ENCODE measurements at regions not wholly inside any gene's neighbourhood (a gene's known extent, or its start where the extent isn't known, plus 50 kb on each side); places are given as distances from the start of the nearest gene placed in this dataset.
A peak's percentile ranks its signal among the peaks of the same experiment; 100 is the strongest.

DNA sequence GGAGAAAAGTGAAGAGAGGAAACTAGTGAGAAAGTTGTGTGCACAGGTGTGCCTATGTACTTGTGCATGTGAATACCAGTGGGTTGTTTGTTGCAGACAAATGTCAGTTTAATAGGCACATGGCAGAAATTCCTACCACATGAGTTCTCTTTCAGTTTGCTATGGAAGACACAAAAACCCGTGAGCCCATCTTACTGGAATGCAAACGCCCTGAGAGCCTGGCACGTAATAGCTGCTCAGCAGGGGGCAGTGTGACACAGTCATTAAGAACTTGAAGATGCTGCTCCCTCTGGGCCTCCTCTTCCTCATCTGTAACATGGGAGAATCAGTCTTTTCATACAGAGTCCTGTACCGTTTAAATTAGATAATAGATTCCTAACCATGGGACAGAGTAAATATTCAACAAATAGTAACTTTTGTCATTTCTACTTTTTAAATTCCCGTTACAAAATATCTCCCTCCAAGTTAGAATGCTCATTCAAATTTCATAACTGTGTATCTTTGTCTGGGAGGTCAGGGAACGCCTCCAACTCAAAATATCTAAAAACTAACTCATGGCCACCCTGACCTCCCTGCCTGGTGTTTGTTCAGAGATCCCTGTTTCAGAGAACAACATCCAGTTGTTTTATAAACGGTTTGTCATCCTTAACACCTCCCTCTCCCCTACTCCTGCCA lies 802.9 kb downstream of the MAFB start:
- H3K4me3 ChIP-seq (ENCODE audit: low read depth, low read length) = no peak overlapping the region
- TF ChIP-seq GLIS1 (tag by site-specific recombination; IDR thresholded peaks at IDR 0.05) (0 out of 2 replicates have a peak, but pooled peaks have one; percentile 8), ZNF549 (tag by site-specific recombination; IDR thresholded peaks at IDR 0.05) (no peak), ZNF157 (tag by site-specific recombination; IDR thresholded peaks at IDR 0.05) (no peak), ZBTB1 (tag by site-specific recombination; IDR thresholded peaks at IDR 0.05) (no peak), ZNF341 (tag by site-specific recombination; IDR thresholded peaks at IDR 0.05; ENCODE audit: low read depth) (no peak), ZNF654 (tag by site-specific recombination; IDR thresholded peaks at IDR 0.05; ENCODE audit: low read depth) (peak; percentile 28), ZNF560 (tag by site-specific recombination; IDR thresholded peaks at IDR 0.05; ENCODE audit: borderline replicate concordance) (no peak)
- TF ChIP-seq, protein P1, sequence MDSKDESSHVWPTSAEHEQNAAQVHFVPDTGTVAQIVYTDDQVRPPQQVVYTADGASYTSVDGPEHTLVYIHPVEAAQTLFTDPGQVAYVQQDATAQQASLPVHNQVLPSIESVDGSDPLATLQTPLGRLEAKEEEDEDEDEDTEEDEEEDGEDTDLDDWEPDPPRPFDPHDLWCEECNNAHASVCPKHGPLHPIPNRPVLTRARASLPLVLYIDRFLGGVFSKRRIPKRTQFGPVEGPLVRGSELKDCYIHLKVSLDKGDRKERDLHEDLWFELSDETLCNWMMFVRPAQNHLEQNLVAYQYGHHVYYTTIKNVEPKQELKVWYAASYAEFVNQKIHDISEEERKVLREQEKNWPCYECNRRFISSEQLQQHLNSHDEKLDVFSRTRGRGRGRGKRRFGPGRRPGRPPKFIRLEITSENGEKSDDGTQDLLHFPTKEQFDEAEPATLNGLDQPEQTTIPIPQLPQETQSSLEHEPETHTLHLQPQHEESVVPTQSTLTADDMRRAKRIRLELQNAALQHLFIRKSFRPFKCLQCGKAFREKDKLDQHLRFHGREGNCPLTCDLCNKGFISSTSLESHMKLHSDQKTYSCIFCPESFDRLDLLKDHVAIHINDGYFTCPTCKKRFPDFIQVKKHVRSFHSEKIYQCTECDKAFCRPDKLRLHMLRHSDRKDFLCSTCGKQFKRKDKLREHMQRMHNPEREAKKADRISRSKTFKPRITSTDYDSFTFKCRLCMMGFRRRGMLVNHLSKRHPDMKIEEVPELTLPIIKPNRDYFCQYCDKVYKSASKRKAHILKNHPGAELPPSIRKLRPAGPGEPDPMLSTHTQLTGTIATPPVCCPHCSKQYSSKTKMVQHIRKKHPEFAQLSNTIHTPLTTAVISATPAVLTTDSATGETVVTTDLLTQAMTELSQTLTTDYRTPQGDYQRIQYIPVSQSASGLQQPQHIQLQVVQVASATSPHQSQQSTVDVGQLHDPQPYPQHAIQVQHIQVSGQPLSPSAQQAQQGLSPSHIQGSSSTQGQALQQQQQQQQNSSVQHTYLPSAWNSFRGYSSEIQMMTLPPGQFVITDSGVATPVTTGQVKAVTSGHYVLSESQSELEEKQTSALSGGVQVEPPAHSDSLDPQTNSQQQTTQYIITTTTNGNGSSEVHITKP (tag by site-specific recombination; IDR thresholded peaks at IDR 0.05) = no peak
- TF ChIP-seq, protein P2, sequence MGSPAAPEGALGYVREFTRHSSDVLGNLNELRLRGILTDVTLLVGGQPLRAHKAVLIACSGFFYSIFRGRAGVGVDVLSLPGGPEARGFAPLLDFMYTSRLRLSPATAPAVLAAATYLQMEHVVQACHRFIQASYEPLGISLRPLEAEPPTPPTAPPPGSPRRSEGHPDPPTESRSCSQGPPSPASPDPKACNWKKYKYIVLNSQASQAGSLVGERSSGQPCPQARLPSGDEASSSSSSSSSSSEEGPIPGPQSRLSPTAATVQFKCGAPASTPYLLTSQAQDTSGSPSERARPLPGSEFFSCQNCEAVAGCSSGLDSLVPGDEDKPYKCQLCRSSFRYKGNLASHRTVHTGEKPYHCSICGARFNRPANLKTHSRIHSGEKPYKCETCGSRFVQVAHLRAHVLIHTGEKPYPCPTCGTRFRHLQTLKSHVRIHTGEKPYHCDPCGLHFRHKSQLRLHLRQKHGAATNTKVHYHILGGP (tag by site-specific recombination; IDR thresholded peaks at IDR 0.05) = no peak
- TF ChIP-seq, protein P3, sequence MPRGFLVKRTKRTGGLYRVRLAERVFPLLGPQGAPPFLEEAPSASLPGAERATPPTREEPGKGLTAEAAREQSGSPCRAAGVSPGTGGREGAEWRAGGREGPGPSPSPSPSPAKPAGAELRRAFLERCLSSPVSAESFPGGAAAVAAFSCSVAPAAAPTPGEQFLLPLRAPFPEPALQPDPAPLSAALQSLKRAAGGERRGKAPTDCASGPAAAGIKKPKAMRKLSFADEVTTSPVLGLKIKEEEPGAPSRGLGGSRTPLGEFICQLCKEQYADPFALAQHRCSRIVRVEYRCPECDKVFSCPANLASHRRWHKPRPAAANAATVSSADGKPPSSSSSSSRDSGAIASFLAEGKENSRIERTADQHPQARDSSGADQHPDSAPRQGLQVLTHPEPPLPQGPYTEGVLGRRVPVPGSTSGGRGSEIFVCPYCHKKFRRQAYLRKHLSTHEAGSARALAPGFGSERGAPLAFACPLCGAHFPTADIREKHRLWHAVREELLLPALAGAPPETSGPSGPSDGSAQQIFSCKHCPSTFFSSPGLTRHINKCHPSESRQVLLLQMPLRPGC (tag by site-specific recombination; IDR thresholded peaks at IDR 0.05) = no peak
- TF ChIP-seq, protein P4, sequence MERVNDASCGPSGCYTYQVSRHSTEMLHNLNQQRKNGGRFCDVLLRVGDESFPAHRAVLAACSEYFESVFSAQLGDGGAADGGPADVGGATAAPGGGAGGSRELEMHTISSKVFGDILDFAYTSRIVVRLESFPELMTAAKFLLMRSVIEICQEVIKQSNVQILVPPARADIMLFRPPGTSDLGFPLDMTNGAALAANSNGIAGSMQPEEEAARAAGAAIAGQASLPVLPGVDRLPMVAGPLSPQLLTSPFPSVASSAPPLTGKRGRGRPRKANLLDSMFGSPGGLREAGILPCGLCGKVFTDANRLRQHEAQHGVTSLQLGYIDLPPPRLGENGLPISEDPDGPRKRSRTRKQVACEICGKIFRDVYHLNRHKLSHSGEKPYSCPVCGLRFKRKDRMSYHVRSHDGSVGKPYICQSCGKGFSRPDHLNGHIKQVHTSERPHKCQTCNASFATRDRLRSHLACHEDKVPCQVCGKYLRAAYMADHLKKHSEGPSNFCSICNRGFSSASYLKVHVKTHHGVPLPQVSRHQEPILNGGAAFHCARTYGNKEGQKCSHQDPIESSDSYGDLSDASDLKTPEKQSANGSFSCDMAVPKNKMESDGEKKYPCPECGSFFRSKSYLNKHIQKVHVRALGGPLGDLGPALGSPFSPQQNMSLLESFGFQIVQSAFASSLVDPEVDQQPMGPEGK (tag by site-specific recombination; IDR thresholded peaks at IDR 0.05) = no peak
- H3K27ac ChIP-seq (ENCODE audit: extremely low read depth, low read depth, low read length) = no peak overlapping the region
- ChIA-PET POLR2A (no interaction called here), CTCF (interaction anchor here (0.6 to 0.9 kb wide), 3 partner anchors 21 to 618 kb away, joined by 3 to 4 read pairs (median 3); no protein-coding TSS in a partner anchor)
- H3K9me3 ChIP-seq (ENCODE audit: control insufficient read depth, insufficient read depth, low read depth, low read length) = no peaks in the 10 kb centered on the region
- H3K4me1 ChIP-seq (ENCODE audit: control insufficient read depth, insufficient read depth, low read length) = no peaks in the 10 kb centered on the region
- H3K36me3 ChIP-seq (ENCODE audit: control insufficient read depth in 2 of 2, insufficient read depth in 1 of 2, low read length in 2 of 2) = no peaks in the 10 kb centered on the region

DNA sequence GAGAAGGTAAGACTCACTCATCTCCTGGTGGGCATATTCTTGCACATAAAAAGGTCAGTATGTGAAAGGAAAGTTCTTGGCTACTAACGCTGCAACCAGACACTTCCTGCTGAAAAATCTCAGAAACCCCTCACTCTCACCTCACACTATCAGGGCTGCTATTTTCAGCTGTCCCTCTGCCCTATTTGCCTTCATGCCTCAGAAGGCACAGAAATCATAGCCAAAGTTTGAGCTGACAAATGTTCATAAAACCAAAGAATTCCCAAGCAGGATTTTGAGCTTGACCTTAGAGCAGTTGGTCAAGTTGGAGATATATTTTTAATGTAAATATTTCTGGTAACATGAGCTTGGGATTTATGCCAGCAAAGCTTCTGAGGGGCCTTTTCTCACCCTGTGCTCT lies 806.2 kb downstream of the MAFB start:
- TF ChIP-seq ZNF416 (tag by site-specific recombination; IDR thresholded peaks at IDR 0.05) (no peak), ZNF791 (tag by site-specific recombination; IDR thresholded peaks at IDR 0.05) (no peak), ZNF423 (tag by site-specific recombination; IDR thresholded peaks at IDR 0.05) (no peak), ZFP41 (tag by site-specific recombination; IDR thresholded peaks at IDR 0.05; ENCODE audit: borderline replicate concordance) (no peak), ZNF157 (tag by site-specific recombination; IDR thresholded peaks at IDR 0.05) (no peak), ZNF37A (tag by site-specific recombination; IDR thresholded peaks at IDR 0.05) (no peak), ZBTB17 (tag by site-specific recombination; IDR thresholded peaks at IDR 0.05) (no peak), WT1 (tag by site-specific recombination; IDR thresholded peaks at IDR 0.05) (no peak), ZBTB7A (tag by site-specific recombination; IDR thresholded peaks at IDR 0.05; ENCODE audit: low read depth) (no peak)
- TF ChIP-seq, protein P5, sequence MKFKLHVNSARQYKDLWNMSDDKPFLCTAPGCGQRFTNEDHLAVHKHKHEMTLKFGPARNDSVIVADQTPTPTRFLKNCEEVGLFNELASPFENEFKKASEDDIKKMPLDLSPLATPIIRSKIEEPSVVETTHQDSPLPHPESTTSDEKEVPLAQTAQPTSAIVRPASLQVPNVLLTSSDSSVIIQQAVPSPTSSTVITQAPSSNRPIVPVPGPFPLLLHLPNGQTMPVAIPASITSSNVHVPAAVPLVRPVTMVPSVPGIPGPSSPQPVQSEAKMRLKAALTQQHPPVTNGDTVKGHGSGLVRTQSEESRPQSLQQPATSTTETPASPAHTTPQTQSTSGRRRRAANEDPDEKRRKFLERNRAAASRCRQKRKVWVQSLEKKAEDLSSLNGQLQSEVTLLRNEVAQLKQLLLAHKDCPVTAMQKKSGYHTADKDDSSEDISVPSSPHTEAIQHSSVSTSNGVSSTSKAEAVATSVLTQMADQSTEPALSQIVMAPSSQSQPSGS (tag by site-specific recombination; IDR thresholded peaks at IDR 0.05; ENCODE audit: low read depth) = no peak
- TF ChIP-seq, protein P6, sequence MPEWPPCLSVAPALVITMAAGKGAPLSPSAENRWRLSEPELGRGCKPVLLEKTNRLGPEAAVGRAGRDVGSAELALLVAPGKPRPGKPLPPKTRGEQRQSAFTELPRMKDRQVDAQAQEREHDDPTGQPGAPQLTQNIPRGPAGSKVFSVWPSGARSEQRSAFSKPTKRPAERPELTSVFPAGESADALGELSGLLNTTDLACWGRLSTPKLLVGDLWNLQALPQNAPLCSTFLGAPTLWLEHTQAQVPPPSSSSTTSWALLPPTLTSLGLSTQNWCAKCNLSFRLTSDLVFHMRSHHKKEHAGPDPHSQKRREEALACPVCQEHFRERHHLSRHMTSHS (tag by site-specific recombination; IDR thresholded peaks at IDR 0.05) = no peak
- CTCF ChIA-PET = interaction anchor here (1.4 kb wide), 1 partner anchor 9 kb away, joined by 6 read pairs; no protein-coding TSS in a partner anchor
- POLR2A ChIA-PET = no interaction called here
- H3K36me3 ChIP-seq (ENCODE audit: control insufficient read depth in 2 of 2, insufficient read depth in 1 of 2, low read length in 2 of 2) = no peaks in the 10 kb centered on the region
- no peak overlapping the region for H3K27ac ChIP-seq (ENCODE audit: extremely low read depth, low read depth, low read length)
- peaks cover 2% of the 10 kb centered on the region; the same call in 1 of the 2 replicates for H3K4me1 ChIP-seq (ENCODE audit: control insufficient read depth, insufficient read depth, low read length)
- H3K9me3 ChIP-seq (ENCODE audit: control insufficient read depth, insufficient read depth, low read depth, low read length) = no peaks in the 10 kb centered on the region
- H3K4me3 ChIP-seq (ENCODE audit: low read depth, low read length) = no peak overlapping the region

Measured in HEK293 (cell line).